Ishikawa (cell line): ENCODE measurements at regions not wholly inside any gene's neighbourhood (a gene's known extent, or its start where the extent isn't known, plus 50 kb on each side); places are given as distances from the start of the nearest gene placed in this dataset.

Source experiments
- CEBPB ChIP-seq: IDR thresholded peaks from 2 replicates; pipeline ENCODE4 v1.6.1; 2012
- CREB1 ChIP-seq: IDR thresholded peaks from 2 replicates; pipeline ENCODE4 v1.6.1; 2012; ENCODE audit warnings: low read depth
- EGR1 ChIP-seq: IDR thresholded peaks from 2 replicates; pipeline ENCODE4 v1.6.1; 2012
- EP300 ChIP-seq: IDR thresholded peaks from 2 replicates; pipeline ENCODE4 v1.6.1; 2012; ENCODE audit warnings: borderline replicate concordance
- FOXM1 ChIP-seq: IDR thresholded peaks from 2 replicates; pipeline ENCODE4 v1.6.1; 2012; ENCODE audit warnings: low read depth, borderline replicate concordance
- MAX ChIP-seq: IDR thresholded peaks from 2 replicates; pipeline ENCODE4 v1.6.1; 2012
- NFIC ChIP-seq: IDR thresholded peaks from 2 replicates; pipeline ENCODE4 v1.6.1; 2012
- RAD21 ChIP-seq: IDR thresholded peaks from 2 replicates; pipeline ENCODE4 v1.6.1; 2012; ENCODE audit warnings: low read depth
- REST ChIP-seq: IDR thresholded peaks from 2 replicates; pipeline ENCODE4 v1.6.1; 2012; ENCODE audit warnings: low read depth, mild to moderate bottlenecking
- TAF1 ChIP-seq: IDR thresholded peaks from 2 replicates; pipeline ENCODE4 v1.6.1; 2012; ENCODE audit warnings: low read depth, mild to moderate bottlenecking
- TCF12 ChIP-seq: IDR thresholded peaks from 2 replicates; pipeline ENCODE4 v1.6.1; 2012; ENCODE audit warnings: low read depth
- TEAD4 ChIP-seq: IDR thresholded peaks from 2 replicates; pipeline ENCODE4 v1.6.1; 2012
- YY1 ChIP-seq: IDR thresholded peaks from 2 replicates; pipeline ENCODE4 v1.6.1; 2012; ENCODE audit warnings: low read depth
- ZBTB7A ChIP-seq: IDR thresholded peaks from 2 replicates; pipeline ENCODE4 v1.6.1; 2012; ENCODE audit warnings: low read depth
- TF ChIP-seq, protein P1 (sequence below): IDR thresholded peaks from 2 replicates; pipeline ENCODE4 v1.6.1; 2012

DNA sequence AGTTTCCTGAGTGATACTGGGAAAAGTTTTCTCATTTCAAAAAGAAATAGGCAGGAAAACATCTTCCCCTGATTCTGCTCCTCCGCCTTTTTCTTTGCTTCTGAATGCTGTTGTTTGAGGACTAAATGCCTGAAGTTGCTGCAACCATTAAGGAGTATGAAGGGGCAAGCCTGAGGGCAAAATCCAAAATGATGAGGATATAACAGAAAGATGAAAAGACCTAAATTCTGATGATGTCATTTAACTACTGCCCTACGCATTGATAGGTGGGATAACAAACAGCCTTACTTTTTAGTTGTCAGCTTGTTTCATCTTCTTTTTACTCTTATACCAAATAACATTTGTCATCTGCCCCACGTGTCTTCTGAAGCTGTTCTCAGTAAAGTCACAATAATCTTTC lies 474.6 kb upstream of the MMS22L start:
- TF ChIP-seq TAF1: no peak
- no peak for TF ChIP-seq CREB1
- no peak for TF ChIP-seq EGR1
- TF ChIP-seq RAD21: no peak
- TF ChIP-seq EP300: no peak
- no peak for TF ChIP-seq FOXM1
- TF ChIP-seq TCF12: no peak
- no peak for TF ChIP-seq NFIC
- TF ChIP-seq MAX: no peak
- no peak for TF ChIP-seq TEAD4
- TF ChIP-seq YY1: no peak
- TF ChIP-seq ZBTB7A: no peak
- no peak for TF ChIP-seq CEBPB
- no peak for TF ChIP-seq REST
- TF ChIP-seq, protein P1, sequence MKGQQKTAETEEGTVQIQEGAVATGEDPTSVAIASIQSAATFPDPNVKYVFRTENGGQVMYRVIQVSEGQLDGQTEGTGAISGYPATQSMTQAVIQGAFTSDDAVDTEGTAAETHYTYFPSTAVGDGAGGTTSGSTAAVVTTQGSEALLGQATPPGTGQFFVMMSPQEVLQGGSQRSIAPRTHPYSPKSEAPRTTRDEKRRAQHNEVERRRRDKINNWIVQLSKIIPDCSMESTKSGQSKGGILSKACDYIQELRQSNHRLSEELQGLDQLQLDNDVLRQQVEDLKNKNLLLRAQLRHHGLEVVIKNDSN: no peak

DNA sequence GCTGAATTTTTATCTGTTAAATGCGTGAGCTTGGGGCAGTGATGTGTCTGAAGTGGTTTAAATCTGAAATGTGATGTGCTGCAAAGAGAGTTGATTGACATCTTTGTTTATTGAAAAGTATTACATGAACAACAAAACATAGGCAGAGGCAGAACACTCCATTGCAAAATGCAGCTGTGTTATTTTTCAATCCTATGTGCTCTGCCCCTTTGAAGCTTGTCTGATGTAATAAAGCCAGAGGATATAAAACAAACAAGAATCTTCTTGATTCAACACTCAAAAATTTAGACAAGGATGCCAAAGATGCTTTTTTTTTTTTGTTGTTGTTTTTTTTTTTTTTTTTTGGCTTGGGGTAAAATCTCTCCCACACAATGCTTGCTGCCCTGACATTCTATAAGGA lies 482.4 kb upstream of the MMS22L start:
- TF ChIP-seq NFIC (no peak), EGR1 (no peak), TAF1 (no peak), CEBPB (no peak), CREB1 (no peak), MAX (no peak), TEAD4 (no peak), RAD21 (no peak)
- TF ChIP-seq, protein P1: no peak

DNA sequence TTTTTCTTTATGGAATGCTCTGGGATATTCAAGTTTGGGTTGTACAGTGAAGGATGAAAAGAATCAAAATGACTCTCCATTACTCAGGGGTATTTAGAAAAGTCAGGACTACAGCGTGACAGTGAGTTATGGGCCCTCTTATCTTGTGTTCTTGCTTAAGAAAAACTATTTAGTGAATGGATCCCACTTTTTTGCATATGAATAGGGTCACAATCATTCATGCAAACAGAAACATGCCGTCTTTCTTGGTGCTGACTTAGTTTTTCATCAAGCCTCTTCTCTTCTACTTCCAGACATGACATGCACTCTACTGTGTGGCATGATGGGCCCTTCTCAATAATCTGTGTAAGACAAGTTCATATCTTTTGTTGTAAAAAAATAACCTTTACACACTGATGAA lies 488.4 kb upstream of the MMS22L start:
- TF ChIP-seq TEAD4: no peak

- TF ChIP-seq EP300: no peak
- no peak for TF ChIP-seq EGR1
- TF ChIP-seq, protein P1: no peak
- no peak for TF ChIP-seq TCF12
- no peak for TF ChIP-seq YY1
- TF ChIP-seq ZBTB7A: no peak
- no peak for TF ChIP-seq TAF1
- no peak for TF ChIP-seq FOXM1
- no peak for TF ChIP-seq CEBPB
- no peak for TF ChIP-seq NFIC
- no peak for TF ChIP-seq REST
- no peak for TF ChIP-seq RAD21
- no peak for TF ChIP-seq MAX
- TF ChIP-seq CREB1: no peak
- no peak for TF ChIP-seq TEAD4
Observed at GRCh38 chr6:97775012-97775411, 492.0 kb upstream of the MMS22L start.

GRCh38 chr6:97778290-97779038 lies 495.4 kb upstream of the MMS22L start:
- TF ChIP-seq, protein P1: no peak
- TF ChIP-seq EGR1 (no peak), CREB1 (no peak), CEBPB (no peak), RAD21 (no peak), EP300 (no peak), FOXM1 (no peak), REST (no peak), TEAD4 (no peak), TCF12 (no peak), ZBTB7A (no peak), TAF1 (no peak), MAX (no peak), NFIC (no peak), YY1 (no peak)
